ENCODE measurements at regions not wholly inside any gene's neighbourhood (a gene's known extent, or its start where the extent isn't known, plus 50 kb on each side); places are given as distances from the start of the nearest gene placed in this dataset.

GRCh38 chr16:51420247-51420646 lies 269.2 kb upstream of the SALL1 start:
- TF ChIP-seq CTCF (IDR thresholded peaks at IDR 0.05) (no peak), ZFX (IDR thresholded peaks at IDR 0.05; ENCODE audit: borderline replicate concordance) (no peak)
- no peak overlapping the region for H3K27ac ChIP-seq

GRCh38 chr16:51419768-51420167 lies 268.7 kb upstream of the SALL1 start:
- TF ChIP-seq ZFX (IDR thresholded peaks at IDR 0.05; ENCODE audit: borderline replicate concordance) (no peak), CTCF (IDR thresholded peaks at IDR 0.05) (no peak)
- no peak overlapping the region for H3K27ac ChIP-seq

GRCh38 chr16:51418258-51418657 lies 267.2 kb upstream of the SALL1 start:
- no peak overlapping the region for H3K27ac ChIP-seq
- TF ChIP-seq CTCF (IDR thresholded peaks at IDR 0.05) = no peak
- TF ChIP-seq ZFX (IDR thresholded peaks at IDR 0.05; ENCODE audit: borderline replicate concordance) = no peak

- no peak overlapping the region for H3K27ac ChIP-seq
Observed at GRCh38 chr16:51416926-51417325, 265.9 kb upstream of the SALL1 start.

GRCh38 chr16:51410125-51410524 lies 259.1 kb upstream of the SALL1 start:
- H3K27ac ChIP-seq = no peak overlapping the region
- TF ChIP-seq ZFX (IDR thresholded peaks at IDR 0.05; ENCODE audit: borderline replicate concordance) = no peak
- TF ChIP-seq CTCF (IDR thresholded peaks at IDR 0.05) = no peak

More at GRCh38 chr16:51416926-51417325, 265.9 kb upstream of the SALL1 start:
- TF ChIP-seq ZFX (IDR thresholded peaks at IDR 0.05; ENCODE audit: borderline replicate concordance) (no peak), CTCF (IDR thresholded peaks at IDR 0.05) (no peak)

GRCh38 chr16:51409001-51409675 lies 258.1 kb upstream of the SALL1 start:
- TF ChIP-seq ZFX (IDR thresholded peaks at IDR 0.05; ENCODE audit: borderline replicate concordance) (no peak), CTCF (IDR thresholded peaks at IDR 0.05) (no peak)
- H3K27ac ChIP-seq = no peak overlapping the region

GRCh38 chr16:51408357-51408756 lies 257.3 kb upstream of the SALL1 start:
- TF ChIP-seq CTCF (IDR thresholded peaks at IDR 0.05) (no peak), ZFX (IDR thresholded peaks at IDR 0.05; ENCODE audit: borderline replicate concordance) (no peak)
- H3K27ac ChIP-seq = no peak overlapping the region
